ENCODE measurements at regions not wholly inside any gene's neighbourhood (a gene's known extent, or its start where the extent isn't known, plus 50 kb on each side); places are given as distances from the start of the nearest gene placed in this dataset.

- Histone ChIP-seq H3K9me3 (ENCODE audit: low read length) (no peaks in the 10 kb centered on the region), H3K4me3 (ENCODE audit: low read depth in 1 of 2, low read length in 2 of 2) (no peak overlapping the region), H3K4me1 (ENCODE audit: insufficient read depth, low read length) (no peaks in the 10 kb centered on the region), H3K27me3 (ENCODE audit: control insufficient read depth in 1 of 2, insufficient read depth in 2 of 2, low read length in 2 of 2) (no peaks in the 10 kb centered on the region), H3K9ac (ENCODE audit: low read length) (no peak overlapping the region), H3K36me3 (ENCODE audit: insufficient read depth, low read length) (no peaks in the 10 kb centered on the region), H3K27ac (ENCODE audit: low read depth, low read length) (no peak overlapping the region)
Observed at GRCh38 chr10:78832281-78832680, 236.5 kb upstream of the ZMIZ1 start.

GRCh38 chr10:78838141-78838657 is 230.6 kb upstream of the ZMIZ1 start:
- no peak overlapping the region for H3K4me3 ChIP-seq (ENCODE audit: low read depth in 1 of 2, low read length in 2 of 2)
- H3K9ac ChIP-seq (ENCODE audit: low read length): no peak overlapping the region
- H3K9me3 ChIP-seq (ENCODE audit: low read length): no peaks in the 10 kb centered on the region
- H3K4me1 ChIP-seq (ENCODE audit: insufficient read depth, low read length): no peaks in the 10 kb centered on the region
- H3K27ac ChIP-seq (ENCODE audit: low read depth, low read length): no peak overlapping the region
- H3K27me3 ChIP-seq (ENCODE audit: control insufficient read depth in 1 of 2, insufficient read depth in 2 of 2, low read length in 2 of 2): no peaks in the 10 kb centered on the region
- no peaks in the 10 kb centered on the region for H3K36me3 ChIP-seq (ENCODE audit: insufficient read depth, low read length)

- Histone ChIP-seq H3K4me1 (ENCODE audit: insufficient read depth, low read length) (peaks cover 9% of the 10 kb centered on the region), H3K27me3 (ENCODE audit: control insufficient read depth in 1 of 2, insufficient read depth in 2 of 2, low read length in 2 of 2) (no peaks in the 10 kb centered on the region), H3K9me3 (ENCODE audit: low read length) (no peaks in the 10 kb centered on the region), H3K36me3 (ENCODE audit: insufficient read depth, low read length) (no peaks in the 10 kb centered on the region), H3K4me3 (ENCODE audit: low read depth in 1 of 2, low read length in 2 of 2) (no peak overlapping the region), H3K27ac (ENCODE audit: low read depth, low read length) (no peak overlapping the region), H3K9ac (ENCODE audit: low read length) (no peak overlapping the region)
Observed at GRCh38 chr10:78843495-78843894, 225.3 kb upstream of the ZMIZ1 start.

GRCh38 chr10:78844960-78845607 is 223.7 kb upstream of the ZMIZ1 start:
- Histone ChIP-seq H3K27me3 (ENCODE audit: control insufficient read depth in 1 of 2, insufficient read depth in 2 of 2, low read length in 2 of 2) (no peaks in the 10 kb centered on the region), H3K4me3 (ENCODE audit: low read depth in 1 of 2, low read length in 2 of 2) (no peak overlapping the region), H3K4me1 (ENCODE audit: insufficient read depth, low read length) (peaks cover 9% of the 10 kb centered on the region)

GRCh38 chr10:78846071-78846470 is 222.7 kb upstream of the ZMIZ1 start:
- Histone ChIP-seq H3K9ac (ENCODE audit: low read length) (no peak overlapping the region), H3K4me3 (ENCODE audit: low read depth in 1 of 2, low read length in 2 of 2) (no peak overlapping the region), H3K27me3 (ENCODE audit: control insufficient read depth in 1 of 2, insufficient read depth in 2 of 2, low read length in 2 of 2) (no peaks in the 10 kb centered on the region), H3K27ac (ENCODE audit: low read depth, low read length) (no peak overlapping the region), H3K9me3 (ENCODE audit: low read length) (no peaks in the 10 kb centered on the region), H3K36me3 (ENCODE audit: insufficient read depth, low read length) (no peaks in the 10 kb centered on the region), H3K4me1 (ENCODE audit: insufficient read depth, low read length) (peaks cover 9% of the 10 kb centered on the region)

More at GRCh38 chr10:78844960-78845607, 223.7 kb upstream of the ZMIZ1 start:
- Histone ChIP-seq H3K27ac (ENCODE audit: low read depth, low read length) (no peak overlapping the region), H3K36me3 (ENCODE audit: insufficient read depth, low read length) (no peaks in the 10 kb centered on the region), H3K9ac (ENCODE audit: low read length) (no peak overlapping the region), H3K9me3 (ENCODE audit: low read length) (no peaks in the 10 kb centered on the region)

GRCh38 chr10:78846760-78847159 is 222.0 kb upstream of the ZMIZ1 start:
- Histone ChIP-seq H3K9ac (ENCODE audit: low read length) (no peak overlapping the region), H3K4me1 (ENCODE audit: insufficient read depth, low read length) (peaks cover 9% of the 10 kb centered on the region), H3K27me3 (ENCODE audit: control insufficient read depth in 1 of 2, insufficient read depth in 2 of 2, low read length in 2 of 2) (no peaks in the 10 kb centered on the region), H3K27ac (ENCODE audit: low read depth, low read length) (no peak overlapping the region), H3K36me3 (ENCODE audit: insufficient read depth, low read length) (no peaks in the 10 kb centered on the region), H3K9me3 (ENCODE audit: low read length) (no peaks in the 10 kb centered on the region), H3K4me3 (ENCODE audit: low read depth in 1 of 2, low read length in 2 of 2) (no peak overlapping the region)

- no peak overlapping the region for H3K4me3 ChIP-seq (ENCODE audit: low read depth in 1 of 2, low read length in 2 of 2)
- H3K9me3 ChIP-seq (ENCODE audit: low read length): no peaks in the 10 kb centered on the region
- no peaks in the 10 kb centered on the region for H3K27me3 ChIP-seq (ENCODE audit: control insufficient read depth in 1 of 2, insufficient read depth in 2 of 2, low read length in 2 of 2)
- H3K27ac ChIP-seq (ENCODE audit: low read depth, low read length): no peak overlapping the region
- H3K36me3 ChIP-seq (ENCODE audit: insufficient read depth, low read length): no peaks in the 10 kb centered on the region
- H3K9ac ChIP-seq (ENCODE audit: low read length): no peak overlapping the region
- H3K4me1 ChIP-seq (ENCODE audit: insufficient read depth, low read length): peaks cover 9% of the 10 kb centered on the region
Observed at GRCh38 chr10:78847485-78847884, 221.3 kb upstream of the ZMIZ1 start.

GRCh38 chr10:78849115-78849514 is 219.7 kb upstream of the ZMIZ1 start:
- H3K27ac ChIP-seq (ENCODE audit: low read depth, low read length): no peak overlapping the region

GRCh38 chr10:78849731-78850130 is 219.0 kb upstream of the ZMIZ1 start:
- no peaks in the 10 kb centered on the region for H3K9me3 ChIP-seq (ENCODE audit: low read length)
- H3K4me1 ChIP-seq (ENCODE audit: insufficient read depth, low read length): peaks cover 9% of the 10 kb centered on the region
- no peak overlapping the region for H3K4me3 ChIP-seq (ENCODE audit: low read depth in 1 of 2, low read length in 2 of 2)
- H3K27ac ChIP-seq (ENCODE audit: low read depth, low read length): no peak overlapping the region
- no peaks in the 10 kb centered on the region for H3K36me3 ChIP-seq (ENCODE audit: insufficient read depth, low read length)
- no peaks in the 10 kb centered on the region for H3K27me3 ChIP-seq (ENCODE audit: control insufficient read depth in 1 of 2, insufficient read depth in 2 of 2, low read length in 2 of 2)
- no peak overlapping the region for H3K9ac ChIP-seq (ENCODE audit: low read length)

More at GRCh38 chr10:78849115-78849514, 219.7 kb upstream of the ZMIZ1 start:
- no peak overlapping the region for H3K4me3 ChIP-seq (ENCODE audit: low read depth in 1 of 2, low read length in 2 of 2)
- no peak overlapping the region for H3K9ac ChIP-seq (ENCODE audit: low read length)
- H3K36me3 ChIP-seq (ENCODE audit: insufficient read depth, low read length): no peaks in the 10 kb centered on the region
- no peaks in the 10 kb centered on the region for H3K9me3 ChIP-seq (ENCODE audit: low read length)
- no peaks in the 10 kb centered on the region for H3K27me3 ChIP-seq (ENCODE audit: control insufficient read depth in 1 of 2, insufficient read depth in 2 of 2, low read length in 2 of 2)
- H3K4me1 ChIP-seq (ENCODE audit: insufficient read depth, low read length): peaks cover 9% of the 10 kb centered on the region

GRCh38 chr10:78850644-78851435 is 217.9 kb upstream of the ZMIZ1 start:
- Histone ChIP-seq H3K9me3 (ENCODE audit: low read length) (no peaks in the 10 kb centered on the region), H3K4me3 (ENCODE audit: low read depth in 1 of 2, low read length in 2 of 2) (no peak overlapping the region), H3K36me3 (ENCODE audit: insufficient read depth, low read length) (no peaks in the 10 kb centered on the region), H3K27ac (ENCODE audit: low read depth, low read length) (no peak overlapping the region), H3K9ac (ENCODE audit: low read length) (no peak overlapping the region), H3K27me3 (ENCODE audit: control insufficient read depth in 1 of 2, insufficient read depth in 2 of 2, low read length in 2 of 2) (no peaks in the 10 kb centered on the region), H3K4me1 (ENCODE audit: insufficient read depth, low read length) (peaks cover 9% of the 10 kb centered on the region)

- no peak overlapping the region for H3K4me3 ChIP-seq (ENCODE audit: low read depth in 1 of 2, low read length in 2 of 2)
- peaks cover 6% of the 10 kb centered on the region for H3K4me1 ChIP-seq (ENCODE audit: insufficient read depth, low read length)
- no peak overlapping the region for H3K27ac ChIP-seq (ENCODE audit: low read depth, low read length)
- H3K27me3 ChIP-seq (ENCODE audit: control insufficient read depth in 1 of 2, insufficient read depth in 2 of 2, low read length in 2 of 2): no peaks in the 10 kb centered on the region
- no peaks in the 10 kb centered on the region for H3K36me3 ChIP-seq (ENCODE audit: insufficient read depth, low read length)
- no peaks in the 10 kb centered on the region for H3K9me3 ChIP-seq (ENCODE audit: low read length)
- no peak overlapping the region for H3K9ac ChIP-seq (ENCODE audit: low read length)
Observed at GRCh38 chr10:78851647-78852046, 217.1 kb upstream of the ZMIZ1 start.
